SK-N-SH (cell line): ENCODE measurements at regions not wholly inside any gene's neighbourhood (a gene's known extent, or its start where the extent isn't known, plus 50 kb on each side); places are given as distances from the start of the nearest gene placed in this dataset.

ENCODE experiments used
- CTCF ChIA-PET: fragments of 300-600, 350-600 bp; formaldehyde crosslinking; extraction: SDS; loops from one replicate; lab custom pipeline; 2021; lab: Yijun Ruan, JAX
- POLR2A ChIA-PET: fragments of 350-600 bp; sonication (Branson Sonifier 250); formaldehyde crosslinking; extraction: SDS; loops from one replicate; lab custom pipeline; 2020; ENCODE audit warnings: antibody characterized with exemption, inconsistent platforms; lab: Yijun Ruan, JAX
- DNase-seq: peaks from one replicate; pipeline ENCODE4 v3.0.0; 2012
- H2AFZ ChIP-seq: fragments of 200-600 bp; sonication (generic); 2 replicates; pipeline ENCODE4 v1.8.1; 2016; ENCODE audit warnings: antibody characterized with exemption, mild to moderate bottlenecking, low read depth
- H3F3A ChIP-seq: fragments of 200-600 bp; sonication (generic); replicated peaks from 2 replicates; pipeline ENCODE3; 2016; ENCODE audit warnings: antibody characterized with exemption, mild to moderate bottlenecking; ENCODE audit not compliant: insufficient read depth
- H3K27ac ChIP-seq, 2 experiments: fragments of 200-500 bp in 1 of 2; fragments of 200-600 bp in 1 of 2; sonication (Bioruptor generic) in 1 of 2; sonication (generic), shearing (Covaris generic) in 1 of 2; 2 replicates each; pipeline versions ENCODE4 v1.5.1 to v1.6.1; 2014 to 2016; ENCODE audit warnings: low read depth in 2 of 2, inconsistent platforms in 1 of 2, low read length in 1 of 2, mild to moderate bottlenecking in 1 of 2, mixed read lengths in 1 of 2
- H3K27me3 ChIP-seq: fragments of 200-600 bp; sonication (generic), shearing (Covaris generic); 2 replicates; pipeline ENCODE4 v1.6.1; 2016; ENCODE audit warnings: mixed run types; ENCODE audit not compliant: insufficient read depth
- H3K36me3 ChIP-seq, 2 experiments: fragments of 200-500 bp in 1 of 2; fragments of 200-600 bp in 1 of 2; sonication (Bioruptor generic) in 1 of 2; sonication (generic) in 1 of 2; replicated peaks in 1 of 2; 2 replicates each; pipeline versions ENCODE3 to v1.5.1; 2014 to 2016; ENCODE audit warnings: low read length in 1 of 2, mild to moderate bottlenecking in 1 of 2; ENCODE audit not compliant: insufficient read depth in 2 of 2, control insufficient read depth in 1 of 2
- H3K4me1 ChIP-seq, 2 experiments: fragments of 200-500 bp in 1 of 2; fragments of 200-600 bp in 1 of 2; sonication (Bioruptor generic) in 1 of 2; sonication (generic), shearing (Covaris generic) in 1 of 2; 2 replicates each; pipeline versions ENCODE4 v1.5.1 to v1.6.1; 2014 to 2016; ENCODE audit warnings: low read depth in 1 of 2, low read length in 1 of 2, mixed run types in 1 of 2; ENCODE audit not compliant: insufficient read depth in 2 of 2, control insufficient read depth in 1 of 2
- H3K4me2 ChIP-seq: fragments of 200-600 bp; sonication (generic), shearing (Covaris generic); 2 replicates; pipeline ENCODE4 v1.6.1; 2017; ENCODE audit warnings: mixed run types
- H3K4me3 ChIP-seq, 2 experiments: fragments of 200-500 bp in 1 of 2; fragments of 200-600 bp in 1 of 2; sonication (Bioruptor generic) in 1 of 2; sonication (generic), shearing (Covaris generic) in 1 of 2; 2 replicates each; pipeline versions ENCODE4 v1.5.1 to v1.8.1; 2014 to 2016; ENCODE audit warnings: low read depth in 2 of 2, inconsistent platforms in 1 of 2, low read length in 1 of 2, mild to moderate bottlenecking in 1 of 2, mixed read lengths in 1 of 2, moderate library complexity in 1 of 2
- H3K79me2 ChIP-seq: fragments of 200-600 bp; sonication (generic); 2 replicates; pipeline ENCODE4 v1.8.1; 2017; ENCODE audit warnings: mild to moderate bottlenecking; ENCODE audit not compliant: insufficient read depth
- H3K9ac ChIP-seq: fragments of 200-600 bp; sonication (generic); 2 replicates; pipeline ENCODE4 v1.6.1; 2017; ENCODE audit warnings: mixed run types
- H3K9me2 ChIP-seq: fragments of 200-600 bp; sonication (generic); 2 replicates; pipeline ENCODE4 v1.6.1; 2017; ENCODE audit warnings: mixed run types
- H3K9me3 ChIP-seq: fragments of 200-600 bp; sonication (generic); 2 replicates; pipeline ENCODE4 v1.6.1; 2017; ENCODE audit warnings: mixed run types, mild to moderate bottlenecking, moderate library complexity
- H4K20me1 ChIP-seq: fragments of 200-600 bp; sonication (generic); 2 replicates; pipeline ENCODE4 v1.6.1; 2017; ENCODE audit warnings: mild to moderate bottlenecking, mixed run types; ENCODE audit not compliant: insufficient read depth
- EP300 ChIP-seq, 2 experiments: IDR thresholded peaks; 2 replicates each; pipeline versions ENCODE4 v1.4.0 to v1.6.1; 2012; ENCODE audit warnings: borderline replicate concordance in 1 of 2, low read depth in 1 of 2, low read length in 1 of 2
- EZH2phosphoT487 ChIP-seq: fragments of 200-600 bp; sonication (generic); IDR thresholded peaks from 2 replicates; pipeline ENCODE4 v1.6.1; 2017; ENCODE audit warnings: low read depth, mixed run types, mild to moderate bottlenecking, antibody characterized with exemption, moderate library complexity, borderline replicate concordance
- FOXM1 ChIP-seq: IDR thresholded peaks from 2 replicates; pipeline ENCODE4 v1.4.0; 2012; ENCODE audit warnings: low read depth, mild to moderate bottlenecking
- MEF2A ChIP-seq: IDR thresholded peaks from 2 replicates; pipeline ENCODE4 v1.4.0; 2012; ENCODE audit warnings: low read depth, borderline replicate concordance
- NFIC ChIP-seq: IDR thresholded peaks from 2 replicates; pipeline ENCODE4 v1.4.0; 2012; ENCODE audit warnings: borderline replicate concordance
- POLR2AphosphoS5 ChIP-seq: IDR thresholded peaks from 2 replicates; pipeline ENCODE4 v1.6.1; 2012; ENCODE audit warnings: low read depth, low read length
- RCOR1 ChIP-seq: fragments of 150-350 bp; IDR thresholded peaks from 2 replicates; pipeline ENCODE4 v1.6.1; 2017; ENCODE audit warnings: antibody characterized with exemption, low read length
- SMC3 ChIP-seq: IDR thresholded peaks from 2 replicates; pipeline ENCODE4 v1.6.1; 2012; ENCODE audit warnings: low read depth, low read length, improper control_type of control experiment
- TCF12 ChIP-seq: IDR thresholded peaks from 2 replicates; pipeline ENCODE4 v1.4.0; 2012
- YY1 ChIP-seq: IDR thresholded peaks from 2 replicates; pipeline ENCODE4 v1.4.0; 2012; ENCODE audit warnings: low read depth, mild to moderate bottlenecking
- WGBS: methylation state at CpG from one replicate; pipeline ENCODE4 v1.1.6; 2017; ENCODE audit warnings: low lambda C conversion rate; 5-methylcytosine and 5-hydroxymethylcytosine counted together
- TF ChIP-seq, protein P1 (sequence below): fragments of 150-350 bp; IDR thresholded peaks from 2 replicates; pipeline ENCODE4 v1.6.1; 2017; ENCODE audit warnings: antibody characterized with exemption, low read length, low read depth, borderline replicate concordance
- TF ChIP-seq, protein P2 (sequence below): IDR thresholded peaks from 2 replicates; pipeline ENCODE4; 2012
- TF ChIP-seq, protein P3 (sequence below): fragments of 150-350 bp; IDR thresholded peaks from 2 replicates; pipeline ENCODE4 v1.6.1; 2016; ENCODE audit warnings: mild to moderate bottlenecking, low read depth, low read length
- TF ChIP-seq, protein P4 (sequence below): IDR thresholded peaks from 2 replicates; pipeline ENCODE4 v1.4.0; 2012; ENCODE audit warnings: low read depth, borderline replicate concordance
- TF ChIP-seq, protein P5 (sequence below): IDR thresholded peaks from 2 replicates; pipeline ENCODE4 v1.4.0; 2012; ENCODE audit warnings: low read depth, borderline replicate concordance

DNA sequence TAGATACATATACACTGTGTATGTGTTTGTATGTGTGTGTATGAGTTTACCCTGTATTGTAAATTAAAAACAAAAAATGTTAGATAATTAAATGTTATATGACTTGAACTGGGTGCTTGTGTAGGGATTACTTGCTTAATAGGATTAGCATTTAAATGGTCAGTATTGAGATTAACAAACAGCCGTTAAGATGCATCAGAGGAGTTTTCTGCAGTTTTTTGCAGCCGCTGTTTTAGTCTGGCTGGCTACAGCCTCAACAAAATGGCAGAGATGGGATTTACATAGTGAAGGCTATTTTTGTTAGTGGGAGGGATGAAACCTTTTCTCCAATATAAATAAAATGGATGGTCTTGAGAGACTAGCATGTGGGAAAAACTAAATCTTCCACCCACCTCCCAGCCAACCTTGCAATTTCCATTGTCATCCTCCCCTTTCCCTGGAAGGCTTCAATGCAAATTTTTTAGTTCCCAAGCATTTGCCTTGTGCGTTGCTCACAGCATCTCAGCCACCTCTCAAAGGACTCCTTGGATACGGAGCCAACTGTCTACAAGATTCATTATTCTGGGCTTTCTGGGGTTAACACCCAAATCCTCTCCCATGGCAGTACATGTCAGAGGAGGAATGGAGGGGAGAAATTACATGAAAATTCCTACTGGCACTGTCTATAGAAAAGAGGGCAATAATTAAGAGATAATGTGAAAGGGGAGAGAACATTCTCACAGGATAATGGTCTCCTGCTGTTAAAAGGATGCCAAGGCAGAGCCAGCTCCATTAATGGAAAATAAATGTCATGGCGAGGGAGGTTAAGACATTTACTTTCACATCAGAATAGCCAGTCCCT lies 351.9 kb downstream of the CDH2 start:
- Histone ChIP-seq H3K4me2 (no peak overlapping the region), H3F3A (no peaks in the 10 kb centered on the region), H3K9me2 (no peaks in the 10 kb centered on the region), H3K9ac (no peak overlapping the region), H4K20me1 (no peaks in the 10 kb centered on the region), H3K79me2 (no peaks in the 10 kb centered on the region), H2AFZ (no peak overlapping the region), H3K36me3 (no peaks in the 10 kb centered on the region), H3K4me3 (no peak overlapping the region), H3K4me1 (no peaks in the 10 kb centered on the region; a peak in 1 of 4 replicates), H3K9me3 (no peaks in the 10 kb centered on the region; the same call in 1 of the 2 replicates), H3K27ac (no peak overlapping the region), H3K27me3 (no peaks in the 10 kb centered on the region)
- DNase-seq: no peak
- CTCF ChIA-PET: no interaction called here
- POLR2A ChIA-PET: no interaction called here
- 87% methylated on average over 5 of the region's 5 CpGs for WGBS
- TF ChIP-seq, protein P1, sequence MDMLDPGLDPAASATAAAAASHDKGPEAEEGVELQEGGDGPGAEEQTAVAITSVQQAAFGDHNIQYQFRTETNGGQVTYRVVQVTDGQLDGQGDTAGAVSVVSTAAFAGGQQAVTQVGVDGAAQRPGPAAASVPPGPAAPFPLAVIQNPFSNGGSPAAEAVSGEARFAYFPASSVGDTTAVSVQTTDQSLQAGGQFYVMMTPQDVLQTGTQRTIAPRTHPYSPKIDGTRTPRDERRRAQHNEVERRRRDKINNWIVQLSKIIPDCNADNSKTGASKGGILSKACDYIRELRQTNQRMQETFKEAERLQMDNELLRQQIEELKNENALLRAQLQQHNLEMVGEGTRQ: no peak
- TF ChIP-seq, protein P2, sequence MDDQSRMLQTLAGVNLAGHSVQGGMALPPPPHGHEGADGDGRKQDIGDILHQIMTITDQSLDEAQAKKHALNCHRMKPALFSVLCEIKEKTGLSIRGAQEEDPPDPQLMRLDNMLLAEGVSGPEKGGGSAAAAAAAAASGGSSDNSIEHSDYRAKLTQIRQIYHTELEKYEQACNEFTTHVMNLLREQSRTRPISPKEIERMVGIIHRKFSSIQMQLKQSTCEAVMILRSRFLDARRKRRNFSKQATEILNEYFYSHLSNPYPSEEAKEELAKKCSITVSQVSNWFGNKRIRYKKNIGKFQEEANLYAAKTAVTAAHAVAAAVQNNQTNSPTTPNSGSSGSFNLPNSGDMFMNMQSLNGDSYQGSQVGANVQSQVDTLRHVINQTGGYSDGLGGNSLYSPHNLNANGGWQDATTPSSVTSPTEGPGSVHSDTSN: no peak
- no peak for TF ChIP-seq YY1
- no peak for TF ChIP-seq MEF2A
- TF ChIP-seq TCF12: no peak
- no peak for TF ChIP-seq EZH2phosphoT487
- TF ChIP-seq POLR2AphosphoS5: no peak
- TF ChIP-seq, protein P3, sequence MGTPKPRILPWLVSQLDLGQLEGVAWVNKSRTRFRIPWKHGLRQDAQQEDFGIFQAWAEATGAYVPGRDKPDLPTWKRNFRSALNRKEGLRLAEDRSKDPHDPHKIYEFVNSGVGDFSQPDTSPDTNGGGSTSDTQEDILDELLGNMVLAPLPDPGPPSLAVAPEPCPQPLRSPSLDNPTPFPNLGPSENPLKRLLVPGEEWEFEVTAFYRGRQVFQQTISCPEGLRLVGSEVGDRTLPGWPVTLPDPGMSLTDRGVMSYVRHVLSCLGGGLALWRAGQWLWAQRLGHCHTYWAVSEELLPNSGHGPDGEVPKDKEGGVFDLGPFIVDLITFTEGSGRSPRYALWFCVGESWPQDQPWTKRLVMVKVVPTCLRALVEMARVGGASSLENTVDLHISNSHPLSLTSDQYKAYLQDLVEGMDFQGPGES: no peak
- TF ChIP-seq RCOR1: no peak

DNA sequence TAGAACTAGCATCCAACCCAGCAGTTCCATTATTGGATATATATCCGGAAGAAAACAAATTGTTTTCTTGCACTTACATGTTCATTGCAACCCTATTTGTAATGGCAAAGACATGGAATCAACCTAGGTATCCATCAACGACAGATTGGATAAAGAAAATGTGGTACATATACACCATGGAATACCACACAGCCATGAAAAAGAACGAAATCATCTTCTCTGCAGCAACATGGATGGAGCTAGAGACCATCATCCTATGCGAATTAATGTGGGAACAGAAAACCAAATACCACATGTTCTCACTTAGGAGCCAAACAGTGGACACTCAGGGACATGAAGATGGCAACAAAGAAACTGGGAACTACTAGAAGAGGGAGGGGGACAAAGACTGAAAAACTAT lies 352.7 kb downstream of the CDH2 start:
- H3K79me2 ChIP-seq: no peaks in the 10 kb centered on the region
- H3K9me2 ChIP-seq: no peaks in the 10 kb centered on the region
- H3K9ac ChIP-seq: no peak overlapping the region
- TF ChIP-seq YY1: no peak
- TF ChIP-seq NFIC: no peak
- TF ChIP-seq, protein P4, sequence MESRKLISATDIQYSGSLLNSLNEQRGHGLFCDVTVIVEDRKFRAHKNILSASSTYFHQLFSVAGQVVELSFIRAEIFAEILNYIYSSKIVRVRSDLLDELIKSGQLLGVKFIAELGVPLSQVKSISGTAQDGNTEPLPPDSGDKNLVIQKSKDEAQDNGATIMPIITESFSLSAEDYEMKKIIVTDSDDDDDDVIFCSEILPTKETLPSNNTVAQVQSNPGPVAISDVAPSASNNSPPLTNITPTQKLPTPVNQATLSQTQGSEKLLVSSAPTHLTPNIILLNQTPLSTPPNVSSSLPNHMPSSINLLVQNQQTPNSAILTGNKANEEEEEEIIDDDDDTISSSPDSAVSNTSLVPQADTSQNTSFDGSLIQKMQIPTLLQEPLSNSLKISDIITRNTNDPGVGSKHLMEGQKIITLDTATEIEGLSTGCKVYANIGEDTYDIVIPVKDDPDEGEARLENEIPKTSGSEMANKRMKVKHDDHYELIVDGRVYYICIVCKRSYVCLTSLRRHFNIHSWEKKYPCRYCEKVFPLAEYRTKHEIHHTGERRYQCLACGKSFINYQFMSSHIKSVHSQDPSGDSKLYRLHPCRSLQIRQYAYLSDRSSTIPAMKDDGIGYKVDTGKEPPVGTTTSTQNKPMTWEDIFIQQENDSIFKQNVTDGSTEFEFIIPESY: no peak
- TF ChIP-seq, protein P5, sequence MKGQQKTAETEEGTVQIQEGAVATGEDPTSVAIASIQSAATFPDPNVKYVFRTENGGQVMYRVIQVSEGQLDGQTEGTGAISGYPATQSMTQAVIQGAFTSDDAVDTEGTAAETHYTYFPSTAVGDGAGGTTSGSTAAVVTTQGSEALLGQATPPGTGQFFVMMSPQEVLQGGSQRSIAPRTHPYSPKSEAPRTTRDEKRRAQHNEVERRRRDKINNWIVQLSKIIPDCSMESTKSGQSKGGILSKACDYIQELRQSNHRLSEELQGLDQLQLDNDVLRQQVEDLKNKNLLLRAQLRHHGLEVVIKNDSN: no peak
- TF ChIP-seq FOXM1: no peak
- no peak for TF ChIP-seq SMC3
- TF ChIP-seq EP300 (IDR thresholded peaks at IDR 0.05; ENCODE audit: borderline replicate concordance in 1 of 2, low read depth in 1 of 2, low read length in 1 of 2): no peak
- TF ChIP-seq MEF2A: no peak
- H3K4me3 ChIP-seq: no peak overlapping the region
- H3K4me2 ChIP-seq: no peak overlapping the region
- H3K4me1 ChIP-seq: no peaks in the 10 kb centered on the region; a peak in 1 of 4 replicates
- H3K36me3 ChIP-seq: no peaks in the 10 kb centered on the region
- DNase-seq: no peak
- no peak overlapping the region for H2AFZ ChIP-seq
- no peaks in the 10 kb centered on the region; the same call in 1 of the 2 replicates for H3K9me3 ChIP-seq
- H3K27me3 ChIP-seq: no peaks in the 10 kb centered on the region
- ChIA-PET CTCF (no interaction called here), POLR2A (no interaction called here)
- no peaks in the 10 kb centered on the region for H4K20me1 ChIP-seq
- no peak overlapping the region for H3K27ac ChIP-seq
- WGBS: 59% methylated on average over 4 of the region's 4 CpGs
- no peaks in the 10 kb centered on the region for H3F3A ChIP-seq
